Stimulated activated CD4-positive, alpha-beta T cell treated with anti-CD3 and anti-CD28 coated beads, Interleukin-15, amount 100 ng/mL, for 24 hours (primary cell): ENCODE measurements at regions not wholly inside any gene's neighbourhood (a gene's known extent, or its start where the extent isn't known, plus 50 kb on each side); places are given as distances from the start of the nearest gene placed in this dataset.

Experiments
- DNase-seq: peaks from one replicate; pipeline ENCODE4 v3.0.0-alpha.2; 2020

- no peak for DNase-seq
Observed at GRCh38 chr12:127075981-127076380, 1191.0 kb upstream of the TMEM132C start.

- DNase-seq = no peak
Observed at GRCh38 chr12:127077262-127078045, 1189.5 kb upstream of the TMEM132C start.

- DNase-seq = no peak
Observed at GRCh38 chr12:127078577-127079350, 1188.2 kb upstream of the TMEM132C start.

- DNase-seq = no peak
Observed at GRCh38 chr12:127079636-127080035, 1187.3 kb upstream of the TMEM132C start.

GRCh38 chr12:127081058-127081457 is 1185.9 kb upstream of the TMEM132C start:
- no peak for DNase-seq

GRCh38 chr12:127083008-127083949 is 1183.7 kb upstream of the TMEM132C start:
- DNase-seq = peak; percentile 8

- DNase-seq = no peak
Observed at GRCh38 chr12:127101076-127101475, 1165.9 kb upstream of the TMEM132C start.

- no peak for DNase-seq
Observed at GRCh38 chr12:127106041-127106440, 1160.9 kb upstream of the TMEM132C start.

- no peak for DNase-seq
Observed at GRCh38 chr12:127106697-127107096, 1160.3 kb upstream of the TMEM132C start.

- DNase-seq = no peak
Observed at GRCh38 chr12:127107744-127108143, 1159.2 kb upstream of the TMEM132C start.

GRCh38 chr12:127108360-127109215 is 1158.4 kb upstream of the TMEM132C start:
- peak; percentile 59 for DNase-seq

- no peak for DNase-seq
Observed at GRCh38 chr12:127113945-127114344, 1153.0 kb upstream of the TMEM132C start.

GRCh38 chr12:127115468-127116035 is 1151.4 kb upstream of the TMEM132C start:
- DNase-seq = no peak

GRCh38 chr12:127118251-127118650 is 1148.7 kb upstream of the TMEM132C start:
- no peak for DNase-seq

GRCh38 chr12:127119600-127120140 is 1147.3 kb upstream of the TMEM132C start:
- DNase-seq = no peak

- DNase-seq = no peak
Observed at GRCh38 chr12:127120851-127121250, 1146.1 kb upstream of the TMEM132C start.

- no peak for DNase-seq
Observed at GRCh38 chr12:127121494-127122084, 1145.4 kb upstream of the TMEM132C start.

GRCh38 chr12:127125607-127126259 is 1141.2 kb upstream of the TMEM132C start:
- DNase-seq = peak; percentile 63

- DNase-seq = no peak
Observed at GRCh38 chr12:127126260-127126628, 1140.7 kb upstream of the TMEM132C start.

GRCh38 chr12:127127897-127128296 is 1139.1 kb upstream of the TMEM132C start:
- no peak for DNase-seq
